ENCODE measurements at regions not wholly inside any gene's neighbourhood (a gene's known extent, or its start where the extent isn't known, plus 50 kb on each side); places are given as distances from the start of the nearest gene placed in this dataset.

GRCh38 chr2:34123996-34124785 lies 525.1 kb upstream of the FAM98A start:
- DNase-seq (ENCODE audit: low spot score) = no peak
- TF ChIP-seq CTCF (IDR thresholded peaks at IDR 0.05; ENCODE audit: extremely low read depth, missing control alignments) = no peak

GRCh38 chr2:34121076-34121475 lies 522.0 kb upstream of the FAM98A start:
- TF ChIP-seq CTCF (IDR thresholded peaks at IDR 0.05; ENCODE audit: extremely low read depth, missing control alignments) = no peak
- no peak for DNase-seq (ENCODE audit: low spot score)

- no peak for DNase-seq (ENCODE audit: low spot score)
- TF ChIP-seq CTCF (IDR thresholded peaks at IDR 0.05; ENCODE audit: extremely low read depth, missing control alignments) = no peak
These were observed 516.0 kb upstream of the FAM98A start for GRCh38 chr2:34115076-34115475.

GRCh38 chr2:34112161-34112560 lies 513.1 kb upstream of the FAM98A start:
- DNase-seq (ENCODE audit: low spot score) = no peak
- no peak for TF ChIP-seq CTCF (IDR thresholded peaks at IDR 0.05; ENCODE audit: extremely low read depth, missing control alignments)

- TF ChIP-seq CTCF (IDR thresholded peaks at IDR 0.05; ENCODE audit: extremely low read depth, missing control alignments) = no peak
These were observed 511.3 kb upstream of the FAM98A start for GRCh38 chr2:34110392-34110791.

GRCh38 chr2:34107811-34108210 lies 508.7 kb upstream of the FAM98A start:
- TF ChIP-seq CTCF (IDR thresholded peaks at IDR 0.05; ENCODE audit: extremely low read depth, missing control alignments) = no peak
- DNase-seq (ENCODE audit: low spot score) = no peak

More at GRCh38 chr2:34110392-34110791, 511.3 kb upstream of the FAM98A start:
- DNase-seq (ENCODE audit: low spot score) = no peak

GRCh38 chr2:34105006-34105767 lies 506.1 kb upstream of the FAM98A start:
- no peak for DNase-seq (ENCODE audit: low spot score)
- no peak for TF ChIP-seq CTCF (IDR thresholded peaks at IDR 0.05; ENCODE audit: extremely low read depth, missing control alignments)
